WTC11 (cell line): ENCODE measurements at regions not wholly inside any gene's neighbourhood (a gene's known extent, or its start where the extent isn't known, plus 50 kb on each side); places are given as distances from the start of the nearest gene placed in this dataset.

ENCODE experiments used
- ATF3 ChIP-seq: sonication (generic); formaldehyde crosslinking; conservative IDR thresholded peaks from 2 replicates; pipeline ENCODE4 v1.8.1; 2022; ENCODE audit warnings: mild to moderate bottlenecking, missing genetic modification reagents
- CBFB ChIP-seq: sonication (generic); formaldehyde crosslinking; IDR thresholded peaks from 2 replicates; pipeline ENCODE4 v1.8.1; 2022; ENCODE audit warnings: mild to moderate bottlenecking, low read depth, missing genetic modification reagents
- CREB1 ChIP-seq: sonication (generic); formaldehyde crosslinking; IDR thresholded peaks from 2 replicates; pipeline ENCODE4 v1.8.0; 2023; ENCODE audit warnings: mild to moderate bottlenecking, missing genetic modification reagents
- CREM ChIP-seq: sonication (generic); formaldehyde crosslinking; IDR thresholded peaks from 2 replicates; pipeline ENCODE4 v1.8.1; 2022; ENCODE audit warnings: mild to moderate bottlenecking, missing genetic modification reagents, moderate library complexity
- CTCF ChIP-seq: fragments of 200-600 bp; IDR thresholded peaks from 2 replicates; pipeline ENCODE4 v1.8.0; 2022; ENCODE audit warnings: antibody characterized with exemption
- E2F5 ChIP-seq: sonication (generic); formaldehyde crosslinking; IDR thresholded peaks from 2 replicates; pipeline ENCODE4 v1.8.1; 2022; ENCODE audit warnings: mild to moderate bottlenecking, moderate library complexity, missing genetic modification reagents
- ETV6 ChIP-seq: sonication (generic); formaldehyde crosslinking; IDR thresholded peaks from 2 replicates; pipeline ENCODE4 v1.8.1; 2022; ENCODE audit warnings: mild to moderate bottlenecking, missing genetic modification reagents
- MAX ChIP-seq: sonication (generic); formaldehyde crosslinking; IDR thresholded peaks from 2 replicates; pipeline ENCODE4 v1.8.0; 2022; ENCODE audit warnings: mild to moderate bottlenecking, missing genetic modification reagents
- NR2C2 ChIP-seq: sonication (generic); formaldehyde crosslinking; IDR thresholded peaks from 2 replicates; pipeline ENCODE4 v1.8.0; 2022; ENCODE audit warnings: mild to moderate bottlenecking, missing genetic modification reagents
- NR3C1 ChIP-seq: sonication (generic); formaldehyde crosslinking; conservative IDR thresholded peaks from 2 replicates; pipeline ENCODE4 v1.8.1; 2023; ENCODE audit warnings: low read depth, mild to moderate bottlenecking, missing genetic modification reagents
- USF1 ChIP-seq: sonication (generic); formaldehyde crosslinking; IDR thresholded peaks from 2 replicates; pipeline ENCODE4 v1.8.0; 2022; ENCODE audit warnings: mild to moderate bottlenecking, missing genetic modification reagents
- USF2 ChIP-seq: sonication (generic); formaldehyde crosslinking; IDR thresholded peaks from 2 replicates; pipeline ENCODE4 v1.8.1; 2023; ENCODE audit warnings: mild to moderate bottlenecking, missing genetic modification reagents, moderate library complexity
- ZNF121 ChIP-seq: sonication (generic); formaldehyde crosslinking; IDR thresholded peaks from 2 replicates; pipeline ENCODE4 v1.8.0; 2023; ENCODE audit warnings: missing genetic modification reagents

GRCh38 chr4:81343046-81343445 lies 128.0 kb upstream of the PRKG2 start:
- TF ChIP-seq CREM (CRISPR knock-in tag) (no peak), USF1 (no peak), CTCF (no peak), NR2C2 (CRISPR knock-in tag) (no peak), CBFB (no peak), E2F5 (CRISPR knock-in tag) (no peak), CREB1 (CRISPR knock-in tag) (no peak), ATF3 (no peak), USF2 (CRISPR knock-in tag) (no peak), ZNF121 (CRISPR knock-in tag) (no peak), ETV6 (no peak), NR3C1 (CRISPR knock-in tag) (no peak), MAX (no peak)
